GM04503 (cell line): ENCODE measurements at regions not wholly inside any gene's neighbourhood (a gene's known extent, or its start where the extent isn't known, plus 50 kb on each side); places are given as distances from the start of the nearest gene placed in this dataset.

Experiments used
- DNase-seq: peaks from one replicate; pipeline ENCODE4 v3.0.0-alpha.2; 2012; ENCODE audit warnings: low read depth

- DNase-seq: peak; percentile 77
These were observed 105.5 kb upstream of the PITX1 start for GRCh38 chr5:135139381-135140134.

GRCh38 chr5:135138116-135138850 is 104.3 kb upstream of the PITX1 start:
- DNase-seq: no peak

GRCh38 chr5:135137146-135137915 is 103.3 kb upstream of the PITX1 start:
- no peak for DNase-seq

GRCh38 chr5:135136546-135136945 is 102.5 kb upstream of the PITX1 start:
- no peak for DNase-seq

- peak; percentile 28 for DNase-seq
These were observed 101.7 kb upstream of the PITX1 start for GRCh38 chr5:135135530-135136226.

GRCh38 chr5:135134691-135135381 is 100.8 kb upstream of the PITX1 start:
- DNase-seq: no peak

GRCh38 chr5:135133698-135134515 is 99.9 kb upstream of the PITX1 start:
- no peak for DNase-seq

- DNase-seq: no peak
These were observed 99.2 kb upstream of the PITX1 start for GRCh38 chr5:135133181-135133580.

- DNase-seq: no peak
These were observed 98.0 kb upstream of the PITX1 start for GRCh38 chr5:135131801-135132680.

GRCh38 chr5:135130261-135131215 is 96.5 kb upstream of the PITX1 start:
- no peak for DNase-seq

GRCh38 chr5:135129307-135129706 is 95.3 kb upstream of the PITX1 start:
- no peak for DNase-seq

GRCh38 chr5:135128361-135128760 is 94.3 kb upstream of the PITX1 start:
- DNase-seq: no peak

- DNase-seq: peak; percentile 27
These were observed 93.6 kb upstream of the PITX1 start for GRCh38 chr5:135127439-135128240.

- DNase-seq: no peak
These were observed 92.8 kb upstream of the PITX1 start for GRCh38 chr5:135126688-135127438.

GRCh38 chr5:135124724-135125123 is 90.7 kb upstream of the PITX1 start:
- no peak for DNase-seq

- no peak for DNase-seq
These were observed 90.1 kb upstream of the PITX1 start for GRCh38 chr5:135124128-135124527.

GRCh38 chr5:135122797-135123196 is 88.8 kb upstream of the PITX1 start:
- no peak for DNase-seq
